ENCODE measurements at regions not wholly inside any gene's neighbourhood (a gene's known extent, or its start where the extent isn't known, plus 50 kb on each side); places are given as distances from the start of the nearest gene placed in this dataset.

- TF ChIP-seq, protein P1, sequence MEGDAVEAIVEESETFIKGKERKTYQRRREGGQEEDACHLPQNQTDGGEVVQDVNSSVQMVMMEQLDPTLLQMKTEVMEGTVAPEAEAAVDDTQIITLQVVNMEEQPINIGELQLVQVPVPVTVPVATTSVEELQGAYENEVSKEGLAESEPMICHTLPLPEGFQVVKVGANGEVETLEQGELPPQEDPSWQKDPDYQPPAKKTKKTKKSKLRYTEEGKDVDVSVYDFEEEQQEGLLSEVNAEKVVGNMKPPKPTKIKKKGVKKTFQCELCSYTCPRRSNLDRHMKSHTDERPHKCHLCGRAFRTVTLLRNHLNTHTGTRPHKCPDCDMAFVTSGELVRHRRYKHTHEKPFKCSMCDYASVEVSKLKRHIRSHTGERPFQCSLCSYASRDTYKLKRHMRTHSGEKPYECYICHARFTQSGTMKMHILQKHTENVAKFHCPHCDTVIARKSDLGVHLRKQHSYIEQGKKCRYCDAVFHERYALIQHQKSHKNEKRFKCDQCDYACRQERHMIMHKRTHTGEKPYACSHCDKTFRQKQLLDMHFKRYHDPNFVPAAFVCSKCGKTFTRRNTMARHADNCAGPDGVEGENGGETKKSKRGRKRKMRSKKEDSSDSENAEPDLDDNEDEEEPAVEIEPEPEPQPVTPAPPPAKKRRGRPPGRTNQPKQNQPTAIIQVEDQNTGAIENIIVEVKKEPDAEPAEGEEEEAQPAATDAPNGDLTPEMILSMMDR (IDR thresholded peaks at IDR 0.05): no peak
- no peak for TF ChIP-seq ZFX (IDR thresholded peaks at IDR 0.05; ENCODE audit: borderline replicate concordance)
These were observed 191.4 kb downstream of the TENT5A start for GRCh38 chr6:81561071-81561564.

All from 22Rv1 (cell line).